NCI-H460 (cell line): ENCODE measurements at regions not wholly inside any gene's neighbourhood (a gene's known extent, or its start where the extent isn't known, plus 50 kb on each side); places are given as distances from the start of the nearest gene placed in this dataset.
"Not testable (repeated sequence)": the region's sequence is repeated elsewhere in the genome, so short reads cannot be mapped to it uniquely, and the experiment has no call there.

ENCODE experiments used
- DNase-seq: peaks from one replicate; pipeline ENCODE4 v3.0.0-alpha.2; 2016; ENCODE audit warnings: low read depth; ENCODE audit errors: extremely low read depth

DNA sequence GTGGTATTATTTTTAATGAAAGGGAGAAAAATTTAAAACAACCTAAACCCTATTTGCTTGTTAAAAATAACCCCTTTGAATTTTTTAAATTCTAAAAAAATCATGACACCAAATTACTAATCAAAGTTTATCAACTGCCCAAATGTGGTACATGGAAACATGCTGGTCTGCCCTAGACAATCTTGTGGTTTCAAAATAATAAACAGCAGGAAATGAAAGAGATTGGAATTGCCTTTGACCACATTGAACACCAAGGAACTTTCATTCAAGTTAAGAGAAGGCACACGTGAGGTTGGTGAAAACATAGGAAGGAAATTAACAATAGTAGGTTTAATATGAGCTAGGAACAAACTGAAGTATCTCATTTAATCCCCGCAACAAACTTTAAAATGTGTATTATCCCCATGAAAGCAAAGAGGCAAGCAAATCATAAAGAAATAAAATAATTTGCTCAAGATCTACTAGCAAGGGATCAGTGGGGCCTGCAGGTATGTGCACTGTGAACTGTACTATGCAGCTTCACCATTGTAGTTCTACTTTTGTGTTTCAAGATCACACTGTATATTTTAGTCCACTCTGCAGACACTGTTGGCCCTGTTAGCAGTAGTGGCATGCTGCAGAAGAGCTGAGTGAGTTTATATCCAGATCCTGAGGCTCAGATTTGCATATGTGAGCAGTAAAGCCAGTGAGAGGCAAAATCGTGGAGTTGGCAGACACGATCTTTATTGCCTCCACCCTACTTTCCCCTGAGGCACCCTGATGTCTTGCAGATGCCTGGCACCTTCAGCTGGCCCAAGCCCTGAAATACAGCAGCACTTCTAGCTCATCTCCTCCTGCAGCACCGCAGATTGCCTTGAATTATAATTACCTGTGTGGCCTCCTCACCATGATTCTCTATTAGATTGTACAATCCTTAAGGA, 157.8 kb upstream of the TENT5A start:
- DNase-seq, result no peak

DNA sequence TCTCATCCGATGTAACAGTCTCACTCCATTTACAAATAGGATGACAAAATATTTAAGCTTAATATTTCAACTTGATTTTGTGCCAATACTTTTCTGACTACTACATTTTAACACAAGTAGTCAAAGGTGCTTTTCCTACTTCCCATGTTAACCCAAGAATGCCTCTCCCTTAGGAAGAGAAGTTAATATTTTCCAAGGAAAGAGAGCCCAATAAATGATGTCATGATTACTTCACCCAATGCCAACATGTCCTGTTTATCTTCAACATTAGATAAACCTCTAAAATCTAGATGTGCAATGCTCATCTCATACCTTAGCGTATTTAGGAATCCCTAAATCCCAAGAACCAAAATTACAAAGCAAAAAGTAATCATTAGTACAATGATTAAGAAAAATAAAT, 156.7 kb upstream of the TENT5A start:
- DNase-seq, result no peak

DNA sequence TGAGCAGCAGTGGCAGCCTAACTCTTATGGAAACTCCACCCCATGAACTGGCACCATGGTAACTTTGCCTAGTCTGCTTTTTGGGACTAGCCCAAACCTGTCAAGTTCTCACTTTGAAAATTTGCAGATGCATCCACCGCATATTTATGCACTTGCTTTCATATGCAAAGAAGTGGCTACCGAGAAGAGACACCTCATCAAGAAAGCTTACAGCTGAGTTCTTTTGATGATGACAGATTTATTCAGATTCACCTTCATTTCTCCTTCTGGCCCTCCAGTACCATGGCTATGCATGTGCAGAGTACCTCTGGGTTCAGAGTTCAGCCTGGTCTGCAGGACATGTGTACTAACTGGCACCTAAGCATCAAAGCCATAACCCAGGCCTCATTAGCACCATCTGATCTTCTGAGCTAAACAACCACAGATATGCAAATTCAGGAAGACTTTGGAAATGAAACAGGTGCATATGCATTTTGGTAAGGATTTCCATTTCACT, 154.3 kb upstream of the TENT5A start:
- DNase-seq, result no peak

DNA sequence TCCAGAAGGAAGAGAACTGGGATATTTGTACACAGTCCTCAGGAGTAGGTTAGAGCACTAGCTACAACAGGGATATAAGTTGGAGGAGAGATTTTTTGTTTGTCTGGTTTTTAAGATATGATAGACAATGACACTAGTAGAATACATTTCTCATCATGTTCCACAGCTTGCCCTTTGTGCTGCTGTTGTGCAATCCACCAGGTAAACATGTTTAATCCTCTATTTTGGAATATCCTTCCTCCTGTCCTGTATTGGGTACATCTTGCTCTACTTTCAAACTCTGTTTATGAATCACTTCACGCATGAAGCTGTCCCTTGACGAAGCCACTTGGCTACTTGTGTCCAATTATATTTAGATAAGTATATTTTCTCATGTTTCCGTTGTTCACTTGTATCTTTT, 153.6 kb upstream of the TENT5A start:
- DNase-seq, result no peak

DNA sequence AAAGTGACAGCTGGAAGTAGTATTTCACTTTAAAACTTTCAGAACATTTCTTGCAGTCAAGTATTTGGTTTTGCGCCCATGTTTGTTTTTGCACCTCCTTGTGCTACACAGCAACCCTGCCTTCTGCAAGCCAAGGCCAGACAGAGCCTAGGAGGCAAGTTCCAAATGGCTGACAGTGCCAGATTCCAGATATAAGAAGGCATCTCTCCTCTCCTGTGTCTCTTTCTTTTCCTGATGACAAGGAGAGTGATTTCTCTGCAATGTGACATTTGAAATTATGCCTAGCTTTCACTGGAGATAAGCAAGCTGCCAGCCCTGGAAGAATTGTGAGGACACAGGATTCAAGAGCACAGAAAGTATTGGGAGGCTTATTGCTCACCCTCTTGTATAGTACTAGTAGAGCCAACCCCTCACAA, 149.1 kb upstream of the TENT5A start:
- no peak for DNase-seq

DNA sequence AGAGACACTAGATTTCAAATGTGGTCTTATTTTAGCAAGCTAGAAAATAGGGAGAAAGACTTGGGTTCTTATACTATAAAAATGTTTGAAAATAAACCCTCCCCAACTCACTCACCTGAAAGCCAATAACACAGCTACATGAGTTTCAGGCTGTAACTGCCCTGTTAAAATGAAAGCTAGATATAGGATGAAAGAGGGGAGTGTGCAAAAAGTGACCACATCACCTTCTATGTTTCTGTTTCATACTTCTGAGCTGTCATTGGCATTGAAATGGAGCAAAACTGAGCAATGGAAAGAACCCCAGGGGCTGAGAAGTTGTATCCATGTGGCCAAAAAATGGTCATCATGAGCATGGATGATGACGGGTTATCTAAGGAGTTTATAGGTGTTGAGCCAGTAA, 148.1 kb upstream of the TENT5A start:
- DNase-seq, result no peak

DNA sequence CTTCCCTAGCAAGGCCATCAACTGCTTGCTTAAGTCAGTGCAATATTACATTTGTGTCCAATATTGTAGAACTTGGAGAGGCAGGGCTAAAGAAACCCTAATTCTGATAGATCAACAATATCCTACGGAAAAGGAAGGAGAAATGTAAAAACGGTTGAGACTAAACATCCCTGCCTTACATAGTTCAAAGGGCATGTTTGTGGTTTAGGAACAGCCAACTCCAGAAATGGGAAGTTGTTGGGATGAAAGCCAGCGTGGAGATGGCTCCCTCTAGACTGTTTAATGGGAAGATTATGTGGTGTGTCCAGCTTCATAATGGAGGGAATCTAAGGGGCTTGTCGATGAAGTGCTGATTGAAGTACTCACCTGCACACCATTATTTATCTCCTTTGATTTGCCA, 145.3 kb upstream of the TENT5A start:
- DNase-seq, result no peak

DNA sequence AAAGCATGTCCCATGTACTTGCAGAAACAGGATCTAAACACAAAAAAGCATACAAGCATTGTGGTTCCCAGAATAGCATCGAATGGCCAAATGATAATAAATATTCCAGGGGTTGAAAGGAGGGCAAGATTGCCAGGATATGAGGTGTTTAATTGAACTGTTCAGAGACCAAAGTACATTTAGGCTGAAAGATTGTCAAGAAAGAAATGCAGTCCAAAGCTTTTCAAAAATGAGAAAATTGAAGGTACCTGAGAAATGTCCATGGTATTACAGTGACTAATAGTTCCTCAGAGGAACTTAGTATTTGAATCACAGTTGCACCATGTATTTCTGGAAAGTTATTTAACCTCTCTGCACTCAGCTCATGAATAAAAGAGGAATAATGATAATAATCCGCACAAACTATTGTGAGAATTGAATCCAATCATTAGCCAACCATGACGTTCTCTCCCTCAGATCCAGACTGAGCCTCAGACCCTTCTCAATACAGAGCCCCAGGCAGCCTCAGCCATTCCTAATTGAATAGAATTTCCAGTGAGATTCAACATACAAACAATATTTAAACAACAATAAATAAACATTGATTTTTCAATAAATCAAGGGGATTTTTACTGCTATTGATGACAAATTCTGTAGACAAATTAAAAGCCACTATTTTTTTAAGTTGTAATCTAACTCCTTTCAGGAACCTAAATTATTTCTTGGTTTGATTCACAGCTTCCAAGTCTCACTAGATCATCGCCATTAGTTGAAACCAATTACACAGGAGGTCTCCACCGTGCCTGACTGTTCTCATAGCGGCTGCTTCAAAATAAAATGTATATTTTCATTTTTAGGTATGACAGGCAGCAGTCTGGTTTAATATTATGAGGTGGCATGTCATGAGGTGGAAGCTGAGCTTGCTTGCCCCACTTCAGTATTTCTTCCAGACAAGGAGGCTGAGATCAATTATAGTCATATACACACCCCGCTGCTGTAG, 144.3 kb upstream of the TENT5A start:
- DNase-seq, result no peak

DNA sequence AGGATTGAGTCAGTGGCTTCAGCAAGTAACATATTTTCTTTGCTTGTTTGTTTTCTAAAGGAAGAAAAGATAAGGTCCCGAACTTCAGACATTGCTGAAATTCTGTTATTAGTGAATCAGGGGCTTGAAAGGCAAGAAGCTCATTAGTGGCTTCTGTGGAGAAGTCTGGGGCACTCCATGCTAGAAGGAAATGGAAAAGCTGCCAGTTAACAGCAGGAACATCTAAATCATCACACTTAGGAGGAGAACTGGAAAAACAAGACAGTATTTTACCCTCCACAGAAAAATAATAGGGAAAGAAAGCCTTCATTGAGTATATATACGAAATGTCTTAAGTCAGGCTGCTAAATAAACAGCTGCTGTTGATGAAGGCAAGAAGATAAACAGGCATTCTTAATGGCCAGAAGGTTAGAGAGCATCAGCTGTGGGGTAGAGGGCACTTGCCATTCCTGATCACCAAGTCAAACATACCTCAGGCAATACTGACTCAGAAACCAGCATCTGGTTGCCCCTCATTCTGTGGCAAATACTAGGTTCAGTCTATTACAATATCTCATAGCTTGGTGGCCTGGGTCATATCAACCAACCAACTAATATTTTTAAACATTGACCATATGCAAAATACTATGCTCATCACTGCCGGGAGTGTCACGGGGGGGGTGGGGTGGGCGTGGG, 143.2 kb upstream of the TENT5A start:
- DNase-seq, result no peak

DNA sequence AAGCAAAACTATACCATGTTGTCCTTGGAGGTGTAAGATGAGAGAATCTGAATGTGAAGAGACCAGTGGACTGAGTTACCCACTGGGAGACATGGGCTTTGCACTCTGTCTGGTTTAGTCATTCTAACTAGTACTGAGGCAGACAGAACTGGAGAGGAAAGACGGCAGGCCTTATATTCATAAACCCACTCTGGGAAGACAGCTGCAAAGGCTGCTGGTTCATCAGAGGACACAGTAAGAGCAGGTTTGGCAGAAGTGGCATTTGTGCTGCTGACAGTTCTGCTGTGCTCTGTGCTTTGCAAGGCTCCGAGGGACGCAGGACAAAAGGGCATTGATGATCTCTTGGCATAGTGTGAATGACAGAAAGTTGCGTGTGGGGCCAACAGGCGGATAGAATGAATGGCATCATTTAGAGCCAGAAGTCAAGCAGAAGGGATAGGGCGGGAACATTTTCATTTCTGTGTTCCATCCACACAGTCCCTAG, 142.3 kb upstream of the TENT5A start:
- DNase-seq, result no peak

DNA sequence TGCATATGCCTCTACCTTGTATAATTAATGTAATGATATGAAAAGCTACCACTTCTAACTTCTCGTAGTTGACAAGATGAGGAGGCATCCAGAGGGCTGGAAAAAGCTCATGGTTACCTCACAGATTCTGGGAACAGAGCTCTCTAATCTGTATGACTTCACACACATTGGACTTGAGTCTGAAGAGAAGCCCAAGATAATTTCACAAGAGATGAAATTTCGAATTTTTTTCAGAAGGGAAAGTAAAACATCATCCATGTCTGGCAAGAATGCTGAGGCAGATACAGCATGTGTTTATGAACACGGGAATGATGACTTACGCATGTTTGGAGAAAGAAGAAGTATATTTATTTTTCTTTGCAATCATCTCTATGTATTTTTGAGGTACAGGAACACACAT, 141.8 kb upstream of the TENT5A start:
- no peak for DNase-seq

DNA sequence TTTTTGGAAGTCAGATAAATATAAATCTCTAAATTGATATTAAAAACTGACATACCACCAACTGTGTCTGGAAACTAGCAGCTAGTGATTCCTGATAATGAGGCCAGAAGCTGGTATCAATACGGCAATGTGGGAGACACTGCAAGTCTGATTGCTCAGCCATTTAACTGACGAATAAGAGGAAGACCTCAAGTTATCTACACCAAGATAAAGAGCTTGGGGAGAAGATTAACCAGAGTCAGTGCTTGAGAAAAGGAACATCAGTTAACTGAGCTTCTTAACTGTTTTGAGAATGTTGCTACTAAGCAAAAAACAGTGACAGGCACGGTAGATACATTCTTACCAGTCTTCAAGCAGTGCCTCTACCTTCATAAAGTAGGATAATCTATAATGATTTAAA, 140.4 kb upstream of the TENT5A start:
- no peak for DNase-seq

DNA sequence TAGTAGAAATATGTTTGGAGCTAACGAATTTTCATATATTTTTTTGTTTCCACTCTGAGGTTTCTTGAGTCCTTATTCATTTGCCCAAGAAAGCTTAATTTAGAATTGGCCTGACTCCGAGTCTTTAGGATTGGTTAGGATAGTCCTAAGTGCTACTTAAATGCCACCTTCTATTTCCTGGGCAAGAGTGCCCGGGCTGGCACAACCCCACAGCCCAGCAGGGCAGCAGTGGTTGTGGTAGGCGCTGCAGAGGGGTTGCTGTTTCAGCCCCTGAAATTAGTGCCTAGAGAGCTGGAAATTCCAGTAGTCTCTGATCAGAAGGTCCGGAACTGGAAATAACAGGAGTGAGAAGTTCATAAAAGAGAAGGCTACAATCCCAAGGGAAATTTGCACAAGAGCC, 139.4 kb upstream of the TENT5A start:
- DNase-seq, result no peak

DNA sequence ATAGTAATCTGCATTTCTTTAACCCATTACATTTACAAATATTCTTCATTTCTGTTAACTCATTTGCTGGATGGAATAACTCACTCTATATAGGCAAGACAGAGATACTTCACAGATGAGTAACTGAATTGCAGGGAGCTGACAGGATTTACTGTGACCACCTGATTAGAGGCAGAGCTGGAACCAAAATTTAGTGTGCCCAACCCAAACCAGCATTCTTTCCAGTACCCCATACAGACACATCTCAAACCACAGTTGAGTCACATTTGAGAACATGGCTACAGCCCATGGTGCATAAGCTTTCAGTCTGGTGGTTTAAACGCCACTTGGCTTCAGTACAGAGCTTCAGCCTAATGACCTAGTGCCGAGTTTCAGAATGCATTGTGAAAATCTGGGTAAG, 138.4 kb upstream of the TENT5A start:
- no peak for DNase-seq

DNA sequence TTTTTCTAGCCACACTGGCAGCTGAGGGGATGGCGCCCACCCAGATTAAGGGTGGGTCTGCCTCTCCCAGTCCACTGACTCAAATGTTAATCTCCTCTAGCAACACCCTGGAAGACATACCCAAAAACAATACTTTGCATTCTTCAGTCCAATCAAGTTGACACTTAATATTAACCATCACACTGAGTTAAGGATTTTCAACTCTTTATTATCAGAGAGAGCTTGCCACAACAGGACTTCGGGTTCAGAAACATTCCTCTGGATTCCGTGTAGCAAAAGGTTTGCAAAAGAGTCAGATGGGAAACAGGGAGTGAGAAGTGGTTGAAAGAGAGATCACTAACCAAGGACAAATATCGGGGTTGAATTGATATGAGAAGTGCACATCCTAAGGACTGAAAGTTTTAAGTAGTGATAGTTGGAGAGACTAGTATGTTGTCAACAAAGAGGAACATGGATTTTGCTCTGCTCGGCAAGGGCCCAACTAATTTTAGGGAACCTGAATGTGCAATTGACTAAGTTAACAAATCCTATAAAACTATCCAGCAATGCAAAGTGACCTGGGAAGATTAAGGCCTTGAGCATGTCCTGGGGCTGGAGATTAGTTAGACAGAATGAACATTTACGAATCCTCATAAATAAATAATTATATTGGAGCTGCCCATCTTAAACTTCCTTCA, 137.0 kb upstream of the TENT5A start:
- DNase-seq, result no peak

DNA sequence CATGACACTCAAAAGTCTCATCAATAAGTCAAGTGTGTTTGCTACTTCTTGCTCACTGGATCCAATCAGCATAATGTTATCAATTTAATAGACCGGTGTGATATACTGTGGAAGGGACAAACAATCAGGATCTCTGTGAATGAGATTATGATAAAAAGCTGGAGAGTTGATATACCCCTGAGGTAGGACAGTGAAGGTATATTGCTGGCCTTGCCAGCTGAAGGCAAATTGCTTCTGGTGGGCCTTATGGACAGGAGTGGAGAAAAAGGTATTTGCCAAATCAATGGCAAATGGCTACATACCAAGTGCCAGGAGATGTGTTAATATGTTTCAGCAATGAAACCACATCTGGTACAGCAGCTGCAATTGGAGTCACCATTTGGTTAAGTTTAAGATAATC, 134.4 kb upstream of the TENT5A start:
- DNase-seq, result not testable (repeated sequence)

DNA sequence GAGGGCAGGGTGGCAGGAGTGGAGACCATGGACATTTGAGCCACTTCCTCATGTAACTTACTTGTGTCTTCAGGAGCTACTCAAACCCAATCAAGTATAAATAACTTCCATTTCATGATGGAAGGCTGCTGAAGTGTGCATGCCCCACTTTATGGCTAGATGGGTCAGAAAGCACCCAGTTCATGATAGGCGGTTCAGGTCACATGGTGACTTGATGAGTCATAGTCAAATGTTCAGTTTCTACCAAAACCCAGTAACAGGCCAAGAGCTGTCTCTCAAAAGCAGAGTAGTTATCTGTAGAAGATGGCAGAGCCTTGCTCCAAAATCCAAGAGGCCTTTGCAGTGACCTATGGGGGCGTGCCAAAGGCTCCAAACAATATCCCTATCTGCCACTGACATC, 133.7 kb upstream of the TENT5A start:
- no peak for DNase-seq

DNA sequence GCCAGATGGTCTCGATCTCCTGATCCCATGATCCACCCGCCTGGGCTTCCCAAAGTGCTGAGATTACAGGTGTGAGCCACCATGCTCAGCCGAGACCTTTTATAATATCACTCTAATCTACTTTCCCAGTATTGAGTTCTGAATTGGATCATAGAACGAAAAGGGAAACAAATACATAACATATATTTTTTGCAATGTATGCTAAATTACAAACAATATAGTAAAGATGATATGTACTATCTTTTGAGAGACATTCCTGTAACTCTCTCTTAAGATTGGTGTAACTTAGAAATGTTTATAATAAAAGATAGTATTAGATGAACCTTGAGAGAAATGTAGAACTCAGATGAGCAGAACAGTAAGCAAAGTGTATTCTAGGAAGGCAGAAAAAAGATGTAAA, 129.2 kb upstream of the TENT5A start:
- no peak for DNase-seq

DNA sequence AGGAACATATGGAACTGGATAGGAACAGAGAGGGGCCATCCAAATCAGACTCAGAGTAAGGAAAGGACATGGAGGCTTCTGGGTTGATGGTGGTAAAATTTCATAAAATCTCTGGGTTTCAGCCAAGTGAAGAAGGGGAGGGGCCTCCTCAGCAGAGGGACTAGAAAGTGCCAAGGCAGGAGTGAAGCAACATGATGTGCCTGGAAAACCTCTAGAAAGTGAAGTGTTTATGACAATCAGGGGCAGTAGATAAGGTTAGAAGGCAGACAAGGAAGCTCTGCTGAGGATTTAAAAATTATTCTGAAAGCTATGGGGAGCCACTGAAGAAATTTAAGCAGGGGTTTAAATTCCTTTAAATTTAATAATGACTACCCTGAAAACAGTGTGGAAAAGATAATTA, 126.0 kb upstream of the TENT5A start:
- no peak for DNase-seq

DNA sequence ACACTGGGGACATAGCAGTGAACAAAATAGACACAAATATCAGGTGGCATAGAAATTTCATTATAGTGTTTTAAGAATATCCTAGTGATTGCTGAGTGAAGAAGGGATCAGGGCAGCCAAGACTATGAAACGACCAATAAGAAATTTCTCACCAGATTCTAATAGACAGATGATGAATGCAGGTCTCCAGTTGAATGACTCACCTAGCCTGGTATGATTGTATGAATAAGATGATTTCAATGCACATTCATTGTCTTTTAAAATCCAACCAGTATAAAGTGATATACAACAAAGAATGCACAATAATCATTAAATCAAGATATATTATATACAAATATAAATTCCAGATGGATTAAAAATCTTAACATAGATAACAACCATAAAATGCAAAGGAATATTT, 124.5 kb upstream of the TENT5A start:
- no peak for DNase-seq
